Astrocyte (in vitro differentiated cells and primary cell): ENCODE measurements at regions not wholly inside any gene's neighbourhood (a gene's known extent, or its start where the extent isn't known, plus 50 kb on each side); places are given as distances from the start of the nearest gene placed in this dataset.

Experiments used
- CTCF ChIP-seq: IDR thresholded peaks from 2 replicates; pipeline ENCODE4 v1.5.1; 2011; ENCODE audit warnings: low read depth, mild to moderate bottlenecking, inconsistent platforms, low read length, moderate library complexity; ENCODE audit not compliant: insufficient read depth
- EZH2 ChIP-seq: IDR thresholded peaks from 2 replicates; pipeline ENCODE4 v1.6.1; 2012; ENCODE audit warnings: mild to moderate bottlenecking, low read length, inconsistent platforms; ENCODE audit not compliant: insufficient read depth

- TF ChIP-seq CTCF (no peak), EZH2 (no peak)
These were observed 99.8 kb upstream of the PMFBP1 start for GRCh38 chr16:72271699-72272240.
